ENCODE measurements at regions not wholly inside any gene's neighbourhood (a gene's known extent, or its start where the extent isn't known, plus 50 kb on each side); places are given as distances from the start of the nearest gene placed in this dataset.

DNA sequence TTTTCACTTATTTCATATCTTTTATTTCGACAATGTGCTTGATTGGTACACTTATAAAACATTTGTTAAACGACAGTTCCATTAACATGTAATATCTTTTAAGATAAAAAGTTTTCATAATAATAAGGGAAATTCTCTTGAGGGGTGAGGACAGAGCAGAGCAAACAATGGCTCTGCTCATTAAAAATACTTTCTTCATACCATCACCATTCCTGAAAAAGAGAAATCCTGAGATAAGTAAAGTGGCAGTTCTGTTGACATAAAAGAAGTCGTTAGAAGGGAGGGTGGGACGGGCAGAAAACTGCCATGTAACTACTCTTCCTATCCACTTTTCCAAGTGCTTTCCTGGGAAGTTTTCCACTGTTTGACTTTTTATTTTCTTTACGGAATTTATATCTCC lies 193.6 kb upstream of the CEP162 start:
- DNase-seq = no peak

DNA sequence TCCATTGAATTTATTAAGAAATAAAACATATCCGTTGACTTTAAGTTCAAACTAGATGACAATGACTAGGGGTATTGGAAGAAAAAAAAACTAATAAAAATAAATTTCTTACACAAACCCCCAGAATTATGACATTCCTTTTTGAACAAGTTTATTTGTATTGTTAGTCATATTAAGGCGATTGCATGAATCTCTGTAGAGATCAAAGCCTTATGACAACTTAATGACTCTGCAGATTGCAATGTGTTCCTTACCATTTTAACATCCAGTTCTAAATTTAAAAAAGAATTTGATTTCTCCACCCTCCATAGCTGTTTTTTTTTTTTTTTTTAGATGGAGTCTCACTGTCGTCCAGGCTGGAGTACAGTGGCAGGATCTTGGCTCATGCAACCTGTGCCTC lies 189.8 kb upstream of the CEP162 start:
- peak in 1 of 3 donors; percentile 17 for DNase-seq

GRCh38 chr6:84416043-84416657 lies 188.7 kb upstream of the CEP162 start:
- no peak for DNase-seq

- DNase-seq = no peak
Measured at GRCh38 chr6:84415517-84415916, 188.1 kb upstream of the CEP162 start.

GRCh38 chr6:84415068-84415467 lies 187.6 kb upstream of the CEP162 start:
- no peak for DNase-seq

DNA sequence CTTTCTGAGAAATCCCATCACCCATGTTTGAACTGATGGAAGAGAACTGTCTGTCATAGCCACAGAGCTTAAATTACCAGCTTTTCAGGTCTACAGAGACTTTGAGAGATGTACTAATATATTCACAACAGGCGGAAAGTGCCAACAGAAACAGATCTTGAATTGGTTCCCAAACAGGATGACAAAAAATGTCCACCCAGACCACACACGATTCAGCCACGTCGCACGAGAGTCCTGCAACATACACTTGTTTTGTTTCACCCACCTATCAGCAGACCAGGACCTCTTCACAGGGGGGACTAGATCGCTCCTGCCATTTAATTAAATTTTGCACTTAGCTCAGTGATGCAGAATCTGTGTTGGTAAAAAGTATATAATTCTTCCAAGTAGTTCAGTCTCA lies 187.1 kb upstream of the CEP162 start:
- no peak for DNase-seq

DNA sequence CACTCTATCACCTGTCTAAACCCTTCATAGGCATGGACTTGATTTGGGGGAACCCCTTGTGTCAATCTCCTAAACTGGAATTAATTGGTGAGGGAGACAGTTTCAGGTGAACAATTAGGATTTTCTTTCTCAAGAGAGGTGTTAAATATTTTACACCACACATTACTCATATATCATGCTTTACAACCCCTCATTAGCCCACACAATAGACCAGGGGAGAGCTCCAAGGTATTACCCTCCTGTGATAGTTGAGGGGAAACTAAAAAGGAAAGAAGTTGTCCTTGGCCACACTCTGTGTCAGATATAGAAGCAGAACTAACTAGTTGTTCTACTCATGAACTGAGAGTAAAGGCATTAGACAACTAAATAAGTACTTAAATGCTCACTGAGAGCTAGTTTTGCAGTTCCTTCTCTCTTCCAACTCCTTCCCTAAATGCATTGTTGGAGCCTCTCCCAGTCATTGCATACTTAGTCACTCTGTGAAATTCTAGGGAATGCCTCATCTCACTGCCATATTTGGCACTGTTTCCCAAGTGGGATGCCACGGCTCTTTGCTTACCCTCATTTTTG lies 183.7 kb upstream of the CEP162 start:
- DNase-seq = peak in 1 of 3 donors; percentile 77

GRCh38 chr6:84409911-84410310 lies 182.5 kb upstream of the CEP162 start:
- DNase-seq = no peak

DNA sequence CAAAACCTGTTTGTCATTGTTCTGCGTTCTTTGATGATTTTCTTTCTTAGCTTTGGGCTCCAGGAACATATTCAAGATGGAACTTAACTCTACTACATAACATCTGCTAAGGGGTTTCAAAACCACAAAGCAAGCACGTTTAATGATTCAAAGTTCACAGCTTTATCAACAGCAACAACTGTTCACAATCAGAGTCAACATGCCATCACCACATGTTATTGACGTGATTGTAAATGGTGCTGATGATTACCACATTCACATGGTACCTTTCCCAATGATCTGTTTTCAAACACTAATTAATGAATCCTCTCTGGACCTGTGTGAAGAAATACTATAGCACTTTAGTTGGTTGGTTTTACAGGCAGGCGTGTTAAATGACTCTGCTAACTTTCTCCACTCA lies 180.6 kb upstream of the CEP162 start:
- DNase-seq = no peak

GRCh38 chr6:84403545-84403944 lies 176.1 kb upstream of the CEP162 start:
- DNase-seq = no peak

DNA sequence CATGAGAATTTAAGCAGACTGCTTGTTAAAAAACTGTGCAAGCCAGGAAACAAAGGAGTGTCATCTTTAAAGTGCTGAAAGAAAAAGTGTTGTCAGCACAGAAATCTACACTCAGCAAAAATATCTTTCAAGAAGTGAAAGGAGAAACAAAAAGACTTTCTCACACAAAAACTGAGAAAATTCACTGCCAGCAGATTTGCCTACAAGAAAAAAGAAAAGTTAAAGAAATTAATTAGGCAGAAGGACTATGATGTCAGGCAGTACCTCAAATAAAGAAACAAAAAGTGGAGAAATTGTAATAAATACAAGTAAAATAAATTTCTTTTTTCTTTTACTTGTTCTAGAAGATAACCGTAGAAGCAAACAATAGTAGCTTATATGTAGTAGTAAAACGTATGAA lies 171.6 kb upstream of the CEP162 start:
- DNase-seq = no peak

DNA sequence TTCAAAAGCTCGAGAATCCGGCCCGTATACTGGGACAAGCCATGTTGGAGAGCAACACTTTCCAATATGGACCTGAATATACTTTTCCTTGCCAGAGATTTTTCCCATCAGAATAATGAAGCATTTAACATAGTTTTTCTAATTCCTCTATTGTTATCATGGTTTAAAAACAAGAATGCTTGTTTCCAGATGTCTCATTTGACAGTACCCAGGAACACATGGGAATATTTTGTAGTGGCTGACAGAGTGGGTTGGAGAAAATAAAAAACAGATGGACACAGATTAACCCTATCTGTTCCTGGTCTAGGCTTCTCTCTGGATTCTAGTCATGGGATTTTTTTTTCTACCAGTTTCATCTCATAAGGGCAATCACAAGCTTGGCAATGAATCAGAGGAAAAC lies 164.8 kb upstream of the CEP162 start:
- DNase-seq = peak in 2 of 3 donors; percentile 18 to 59

- DNase-seq = no peak
Measured at GRCh38 chr6:84390851-84391250, 163.4 kb upstream of the CEP162 start.

GRCh38 chr6:84390334-84390733 lies 162.9 kb upstream of the CEP162 start:
- DNase-seq = no peak

GRCh38 chr6:84379142-84379541 lies 151.7 kb upstream of the CEP162 start:
- DNase-seq = no peak

DNA sequence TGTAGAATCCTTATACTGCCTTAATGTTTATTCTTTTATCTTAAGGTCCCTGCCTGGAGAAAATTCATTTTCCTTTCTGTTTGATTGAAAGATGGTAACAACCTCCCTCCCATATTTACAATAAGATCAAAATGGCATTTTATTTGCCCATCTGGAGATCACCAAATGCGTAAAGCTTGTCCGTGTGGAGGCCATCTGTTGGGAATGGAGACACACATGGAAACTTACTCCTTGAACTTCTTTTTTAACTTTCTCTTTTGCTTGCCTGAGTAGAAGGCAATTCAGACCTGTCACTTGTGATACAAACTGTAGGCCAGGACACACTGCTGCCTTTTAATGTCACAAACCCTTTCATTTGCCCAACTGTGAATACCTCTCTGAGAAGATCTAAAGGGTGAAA lies 144.8 kb upstream of the CEP162 start:
- DNase-seq = no peak

GRCh38 chr6:84371681-84372080 lies 144.2 kb upstream of the CEP162 start:
- DNase-seq = no peak

DNA sequence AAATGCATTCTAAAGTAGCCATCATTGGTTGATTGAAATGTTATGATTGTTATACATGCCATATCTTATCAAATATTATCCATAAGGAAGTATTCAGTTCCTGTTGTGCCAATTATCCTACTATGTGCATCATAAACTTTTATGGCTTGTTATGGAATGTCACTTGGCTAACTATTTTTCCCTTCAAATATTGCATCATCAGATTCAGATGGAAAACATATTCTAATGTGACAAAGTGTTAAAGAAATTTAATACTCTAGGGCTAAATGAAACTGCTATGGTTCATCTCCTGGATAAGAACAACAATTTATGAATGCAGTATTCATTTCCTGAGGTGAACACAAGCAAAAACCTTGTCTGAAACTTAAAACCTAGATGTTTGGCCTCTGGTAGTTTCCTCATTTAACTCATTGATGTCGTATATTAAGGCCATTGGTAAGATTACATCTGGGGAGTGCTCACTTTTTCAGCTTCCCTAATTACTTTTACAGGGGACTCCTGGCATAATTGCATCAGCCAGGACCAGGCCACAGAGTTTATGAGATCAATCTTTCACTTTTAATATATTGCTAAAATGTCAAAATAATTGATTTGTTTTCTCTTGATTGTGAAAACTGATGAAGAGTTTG lies 134.9 kb upstream of the CEP162 start:
- peak in 1 of 3 donors; percentile 51 for DNase-seq

DNA sequence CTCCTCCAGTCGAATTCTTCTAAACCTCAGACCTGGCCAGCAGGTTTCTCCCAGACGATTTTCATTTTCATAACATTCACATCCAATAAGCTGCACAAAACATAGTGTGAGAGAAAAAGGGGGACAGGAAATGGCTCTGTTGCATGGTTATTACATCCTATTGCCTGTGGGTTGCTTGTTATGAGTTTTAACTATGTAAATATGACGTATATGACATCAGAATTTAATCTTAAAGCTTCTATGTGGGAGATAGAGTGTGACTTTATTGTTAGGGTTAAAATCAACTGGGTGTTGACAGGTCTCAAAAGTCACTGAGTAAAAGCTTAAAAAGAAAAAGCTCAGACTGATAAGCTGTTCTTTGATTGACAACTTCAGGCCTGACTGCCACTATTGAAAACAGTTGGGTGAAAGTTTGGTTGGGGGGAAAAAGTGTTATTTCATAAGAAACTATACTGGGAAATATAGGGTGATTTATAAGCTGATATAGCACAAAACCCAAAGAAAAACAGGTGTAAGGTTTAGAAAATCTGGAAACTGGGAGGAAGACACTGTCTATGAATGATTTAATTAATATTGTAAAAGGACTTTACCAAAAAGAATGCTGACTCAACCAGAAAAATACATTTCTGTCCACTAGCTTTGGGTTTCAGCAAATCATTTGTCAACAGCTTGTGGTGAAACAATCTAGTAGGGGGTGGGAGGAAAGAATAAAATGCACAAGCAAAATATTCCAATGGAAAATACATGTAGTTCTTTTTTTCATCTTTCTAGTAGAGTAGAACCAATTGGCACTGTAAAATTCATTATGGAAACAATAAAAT lies 134.1 kb upstream of the CEP162 start:
- DNase-seq = peak in 1 of 3 donors; percentile 10

DNA sequence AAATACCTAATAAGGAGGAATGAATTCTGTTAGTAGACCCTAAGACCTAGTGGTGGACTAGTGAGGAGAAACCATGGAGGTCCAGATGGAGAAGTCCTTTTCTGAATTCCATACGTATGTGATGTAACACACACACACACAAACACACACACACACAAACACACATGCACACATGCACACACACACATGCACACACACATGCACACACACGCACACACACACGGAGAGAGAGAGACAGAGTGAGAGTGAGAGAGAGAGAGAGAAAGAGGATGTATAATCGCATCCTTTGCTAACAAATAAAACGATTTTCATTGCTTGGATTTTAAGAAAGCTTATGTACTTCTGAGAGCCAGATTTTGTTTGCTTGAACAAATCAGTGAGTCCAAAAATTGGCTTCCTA lies 132.6 kb upstream of the CEP162 start:
- DNase-seq = no peak

- DNase-seq = no peak
Measured at GRCh38 chr6:84358581-84358980, 131.1 kb upstream of the CEP162 start.

DNA sequence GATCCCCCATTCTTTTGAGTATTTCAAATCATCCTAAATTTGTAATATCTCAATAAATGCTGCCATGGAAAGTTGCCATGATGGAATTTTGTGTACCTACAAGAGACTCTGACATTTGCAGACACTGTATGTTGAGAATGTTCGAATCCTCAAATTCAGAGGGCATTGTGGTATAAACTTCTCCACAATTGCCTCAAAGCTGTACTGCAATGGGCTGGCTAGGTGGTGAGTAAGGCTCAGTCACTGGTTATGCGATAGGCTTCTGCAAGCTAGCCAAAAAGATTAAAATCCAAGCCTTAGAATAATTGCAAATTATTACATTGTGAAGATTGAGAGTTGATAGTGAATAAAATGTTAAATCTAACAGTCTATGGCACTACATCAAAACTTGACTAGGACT lies 130.2 kb upstream of the CEP162 start:
- DNase-seq = no peak

DNA sequence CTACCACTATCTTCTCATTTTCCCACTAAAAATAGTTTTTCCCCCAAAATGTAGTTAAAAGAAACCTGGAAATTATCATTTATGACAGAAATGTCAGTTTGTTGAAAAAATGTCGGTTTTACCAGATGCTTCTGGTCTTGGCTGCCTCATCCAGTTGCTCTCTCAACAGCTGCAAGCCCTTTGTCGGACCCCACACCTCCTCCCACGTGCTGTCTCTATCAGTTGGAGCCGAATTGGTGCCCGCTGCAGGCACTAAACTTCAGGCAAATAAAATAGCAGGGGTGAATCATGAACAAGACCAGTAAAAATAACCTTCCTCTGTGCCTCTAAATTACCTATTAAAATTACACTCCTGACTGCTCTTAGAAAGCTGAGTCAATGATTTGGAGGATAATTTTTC lies 129.5 kb upstream of the CEP162 start:
- DNase-seq = peak in 1 of 3 donors; percentile 37

All from muscle of back (tissue), 3 donors.